Ascending aorta (tissue), 2 donors: ENCODE measurements at regions not wholly inside any gene's neighbourhood (a gene's known extent, or its start where the extent isn't known, plus 50 kb on each side); places are given as distances from the start of the nearest gene placed in this dataset.
"Not testable (repeated sequence)": the region's sequence is repeated elsewhere in the genome, so short reads cannot be mapped to it uniquely, and the experiment has no call there.

Experiments
- DNase-seq, 2 donors: peaks; one replicate each; pipeline ENCODE4 v3.0.0-alpha.2; 2019; ENCODE audit warnings: low spot score in 2 of 2
- H3K27ac ChIP-seq, 2 donors: fragments of 200-600 bp; sonication (generic); one replicate each; pipeline ENCODE4 v1.5.1; 2016 to 2017; ENCODE audit warnings: mild to moderate bottlenecking in 1 of 2
- H3K27me3 ChIP-seq: fragments of 200-600 bp; sonication (generic); one replicate; pipeline ENCODE4 v1.5.1; 2017
- H3K36me3 ChIP-seq, 2 donors: fragments of 200-600 bp; sonication (generic); one replicate each; pipeline ENCODE4 v1.5.1; 2016
- H3K4me1 ChIP-seq, 2 donors: fragments of 200-600 bp; sonication (generic); one replicate each; pipeline ENCODE4 v1.5.1; 2016 to 2017; ENCODE audit warnings: mild to moderate bottlenecking in 1 of 2
- H3K4me3 ChIP-seq, 2 donors: fragments of 200-600 bp; sonication (generic); one replicate each; pipeline ENCODE4 v1.5.1; 2016 to 2017; ENCODE audit warnings: mild to moderate bottlenecking in 1 of 2
- H3K9me3 ChIP-seq, 2 donors: fragments of 200-600 bp; sonication (generic); one replicate each; pipeline ENCODE4 v1.5.1; 2016
- CTCF ChIP-seq, 3 experiments: fragments of 200-600 bp in 2 of 3; fragments of 450-650 bp in 1 of 3; sonication (generic) in 2 of 3; IDR thresholded peaks; one replicate each; pipeline ENCODE4 v1.5.1; 2016 to 2019; ENCODE audit warnings: antibody characterized with exemption in 3 of 3, mild to moderate bottlenecking in 1 of 3, moderate library complexity in 1 of 3
- intact Hi-C: fragments of 100-400 bp; cut with DNase I; formaldehyde crosslinking; loops from one replicate; pipeline ENCODE4 v1.15.1; 2023

DNA sequence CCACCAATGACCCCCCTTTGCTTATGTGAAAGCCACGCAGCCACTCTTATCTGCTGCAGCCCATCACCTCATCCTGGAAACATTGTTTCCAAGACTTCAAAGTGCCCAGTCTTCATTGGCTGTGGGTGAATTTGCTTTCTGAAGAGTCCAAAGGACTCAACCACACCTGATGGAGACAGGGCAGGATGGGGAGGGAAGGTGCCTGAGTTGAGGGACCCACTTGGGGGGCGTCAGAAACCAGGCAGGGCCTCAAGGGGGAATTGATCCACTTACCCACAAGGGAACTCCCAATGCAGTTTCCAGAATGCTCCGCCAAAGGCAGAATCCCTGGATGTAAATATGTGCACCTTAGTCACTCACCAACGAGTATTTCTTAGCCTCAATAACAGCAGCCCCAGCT, 147.9 kb upstream of the ATP2B2 start:
- peak in 1 of 2 donors; percentile 7 for DNase-seq
- no peaks in the 10 kb centered on the region for H3K4me1 ChIP-seq
- H3K4me3 ChIP-seq = no peak overlapping the region
- intact Hi-C loops = no loop called here
- no peaks in the 10 kb centered on the region for H3K27me3 ChIP-seq
- H3K36me3 ChIP-seq = no peaks in the 10 kb centered on the region
- no peak overlapping the region for H3K27ac ChIP-seq
- TF ChIP-seq CTCF (IDR thresholded peaks at IDR 0.05) = no peak
- H3K9me3 ChIP-seq = no peaks in the 10 kb centered on the region

- peak in 1 of 2 donors; percentile 18 for DNase-seq
- no peaks in the 10 kb centered on the region for H3K9me3 ChIP-seq
- H3K27me3 ChIP-seq = no peaks in the 10 kb centered on the region
- H3K36me3 ChIP-seq = no peaks in the 10 kb centered on the region
- no peak overlapping the region for H3K27ac ChIP-seq
- no peaks in the 10 kb centered on the region for H3K4me1 ChIP-seq
- no peak for TF ChIP-seq CTCF (IDR thresholded peaks at IDR 0.05)
- intact Hi-C loops = no loop called here
- H3K4me3 ChIP-seq = no peak overlapping the region
Observed at GRCh38 chr3:10653866-10654611, 148.7 kb upstream of the ATP2B2 start.

GRCh38 chr3:10655105-10655504, 149.7 kb upstream of the ATP2B2 start:
- H3K27ac ChIP-seq = no peak overlapping the region
- no peaks in the 10 kb centered on the region for H3K36me3 ChIP-seq
- intact Hi-C loops = no loop called here
- no peak overlapping the region for H3K4me3 ChIP-seq
- no peaks in the 10 kb centered on the region for H3K27me3 ChIP-seq
- no peak for TF ChIP-seq CTCF (IDR thresholded peaks at IDR 0.05)
- no peak for DNase-seq
- H3K4me1 ChIP-seq = no peaks in the 10 kb centered on the region
- no peaks in the 10 kb centered on the region for H3K9me3 ChIP-seq

- H3K4me1 ChIP-seq, H3K36me3 ChIP-seq, H3K27me3 ChIP-seq, intact Hi-C loops, H3K9me3 ChIP-seq, H3K27ac ChIP-seq, H3K4me3 ChIP-seq: not testable (repeated sequence)
- peak in 1 of 2 donors; percentile 12 for DNase-seq
Observed at GRCh38 chr3:10657339-10657738, 152.0 kb upstream of the ATP2B2 start.

DNA sequence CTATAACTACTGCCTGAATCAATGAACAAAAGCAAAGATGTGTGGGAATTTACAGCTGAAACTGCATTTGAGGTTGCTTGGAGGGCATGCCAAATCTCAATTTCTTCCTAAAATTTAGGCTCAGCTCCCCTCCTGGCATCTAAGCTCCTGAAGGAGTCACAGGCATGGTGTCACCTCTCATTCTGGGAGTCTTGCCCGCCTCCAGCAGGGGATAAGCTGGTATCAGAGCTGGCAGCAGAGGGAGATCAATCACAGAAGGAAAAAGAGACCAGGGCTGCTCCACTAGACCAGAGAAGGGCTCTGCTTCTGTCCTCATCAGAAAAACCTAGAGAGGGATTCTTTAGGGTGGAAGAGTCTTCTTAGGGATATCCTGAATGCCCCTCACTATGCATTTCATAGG, 150.4 kb upstream of the SLC6A11 start:
- peaks cover 5% of the 10 kb centered on the region for H3K27me3 ChIP-seq
- TF ChIP-seq CTCF (IDR thresholded peaks at IDR 0.05) = no peak
- no peak overlapping the region for H3K27ac ChIP-seq
- no peaks in the 10 kb centered on the region for H3K9me3 ChIP-seq
- no peak for DNase-seq
- H3K36me3 ChIP-seq = no peaks in the 10 kb centered on the region
- H3K4me1 ChIP-seq = no peaks in the 10 kb centered on the region
- H3K4me3 ChIP-seq = no peak overlapping the region
- intact Hi-C loops = no loop called here

GRCh38 chr3:10666621-10667020, 149.4 kb upstream of the SLC6A11 start:
- H3K36me3 ChIP-seq = no peaks in the 10 kb centered on the region
- peaks cover 5% of the 10 kb centered on the region for H3K27me3 ChIP-seq
- DNase-seq = no peak
- H3K27ac ChIP-seq = no peak overlapping the region
- no peaks in the 10 kb centered on the region for H3K4me1 ChIP-seq
- H3K9me3 ChIP-seq = no peaks in the 10 kb centered on the region
- no peak for TF ChIP-seq CTCF (IDR thresholded peaks at IDR 0.05)
- intact Hi-C loops = no loop called here
- no peak overlapping the region for H3K4me3 ChIP-seq
